ENCODE measurements at regions not wholly inside any gene's neighbourhood (a gene's known extent, or its start where the extent isn't known, plus 50 kb on each side); places are given as distances from the start of the nearest gene placed in this dataset.

GRCh38 chr15:39396979-39397615 is 183.8 kb upstream of the THBS1 start:
- Histone ChIP-seq H3K4me1 (ENCODE audit: control insufficient read depth, insufficient read depth, low read length) (no peaks in the 10 kb centered on the region), H3K27me3 (ENCODE audit: control insufficient read depth, insufficient read depth, low read length) (no peaks in the 10 kb centered on the region)

GRCh38 chr15:39397883-39398282 is 183.0 kb upstream of the THBS1 start:
- H3K27me3 ChIP-seq (ENCODE audit: control insufficient read depth, insufficient read depth, low read length) = no peaks in the 10 kb centered on the region
- H3K4me3 ChIP-seq (ENCODE audit: low read depth, low read length) = no peak overlapping the region
- no peaks in the 10 kb centered on the region for H3K4me1 ChIP-seq (ENCODE audit: control insufficient read depth, insufficient read depth, low read length)
- H3K9me3 ChIP-seq (ENCODE audit: control insufficient read depth, insufficient read depth, low read length) = no peaks in the 10 kb centered on the region
- H3K9ac ChIP-seq (ENCODE audit: low read depth, low read length) = no peak overlapping the region
- H3K36me3 ChIP-seq (ENCODE audit: control insufficient read depth, insufficient read depth, low read length) = no peaks in the 10 kb centered on the region

More at GRCh38 chr15:39396979-39397615, 183.8 kb upstream of the THBS1 start:
- no peak overlapping the region for H3K4me3 ChIP-seq (ENCODE audit: low read depth, low read length)
- H3K36me3 ChIP-seq (ENCODE audit: control insufficient read depth, insufficient read depth, low read length) = no peaks in the 10 kb centered on the region
- H3K9me3 ChIP-seq (ENCODE audit: control insufficient read depth, insufficient read depth, low read length) = no peaks in the 10 kb centered on the region
- H3K9ac ChIP-seq (ENCODE audit: low read depth, low read length) = no peak overlapping the region

- no peak overlapping the region for H3K9ac ChIP-seq (ENCODE audit: low read depth, low read length)
- H3K27me3 ChIP-seq (ENCODE audit: control insufficient read depth, insufficient read depth, low read length) = no peaks in the 10 kb centered on the region
- no peaks in the 10 kb centered on the region for H3K4me1 ChIP-seq (ENCODE audit: control insufficient read depth, insufficient read depth, low read length)
- no peaks in the 10 kb centered on the region for H3K36me3 ChIP-seq (ENCODE audit: control insufficient read depth, insufficient read depth, low read length)
- H3K4me3 ChIP-seq (ENCODE audit: low read depth, low read length) = no peak overlapping the region
- no peaks in the 10 kb centered on the region for H3K9me3 ChIP-seq (ENCODE audit: control insufficient read depth, insufficient read depth, low read length)
Observed at GRCh38 chr15:39399600-39399999, 181.3 kb upstream of the THBS1 start.

- H3K9me3 ChIP-seq (ENCODE audit: control insufficient read depth, insufficient read depth, low read length) = no peaks in the 10 kb centered on the region
Observed at GRCh38 chr15:39400002-39400401, 180.9 kb upstream of the THBS1 start.

GRCh38 chr15:39400821-39401550 is 179.9 kb upstream of the THBS1 start:
- H3K4me1 ChIP-seq (ENCODE audit: control insufficient read depth, insufficient read depth, low read length) = no peaks in the 10 kb centered on the region
- no peaks in the 10 kb centered on the region for H3K36me3 ChIP-seq (ENCODE audit: control insufficient read depth, insufficient read depth, low read length)
- H3K4me3 ChIP-seq (ENCODE audit: low read depth, low read length) = no peak overlapping the region
- H3K9me3 ChIP-seq (ENCODE audit: control insufficient read depth, insufficient read depth, low read length) = no peaks in the 10 kb centered on the region
- H3K27me3 ChIP-seq (ENCODE audit: control insufficient read depth, insufficient read depth, low read length) = no peaks in the 10 kb centered on the region
- no peak overlapping the region for H3K9ac ChIP-seq (ENCODE audit: low read depth, low read length)

More at GRCh38 chr15:39400002-39400401, 180.9 kb upstream of the THBS1 start:
- H3K4me1 ChIP-seq (ENCODE audit: control insufficient read depth, insufficient read depth, low read length) = no peaks in the 10 kb centered on the region
- H3K36me3 ChIP-seq (ENCODE audit: control insufficient read depth, insufficient read depth, low read length) = no peaks in the 10 kb centered on the region
- no peaks in the 10 kb centered on the region for H3K27me3 ChIP-seq (ENCODE audit: control insufficient read depth, insufficient read depth, low read length)
- H3K9ac ChIP-seq (ENCODE audit: low read depth, low read length) = no peak overlapping the region
- H3K4me3 ChIP-seq (ENCODE audit: low read depth, low read length) = no peak overlapping the region

DNA sequence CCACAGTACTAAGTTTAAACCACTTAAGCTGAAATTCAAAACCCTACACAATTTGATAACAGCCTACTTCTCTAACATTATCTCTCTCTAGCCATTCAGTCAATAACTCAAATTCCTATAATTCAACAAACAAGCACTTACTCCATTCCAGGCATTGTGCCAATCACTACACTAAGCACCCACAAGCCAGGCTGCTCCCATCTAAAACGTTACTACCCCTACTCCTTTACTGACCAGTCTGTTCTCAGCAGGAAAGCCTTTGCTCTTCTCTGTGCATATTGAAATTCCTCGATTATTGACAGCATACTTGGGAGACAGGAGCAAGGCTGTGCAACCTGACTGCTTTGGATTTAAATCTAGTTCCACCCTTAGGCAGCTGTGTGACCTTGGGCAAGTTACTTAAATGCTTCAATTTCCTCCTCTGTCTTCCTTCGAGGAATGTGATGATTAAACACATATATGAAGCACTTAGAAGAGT is 177.2 kb upstream of the THBS1 start:
- H3K4me3 ChIP-seq (ENCODE audit: low read depth, low read length) = no peak overlapping the region
- H3K9me3 ChIP-seq (ENCODE audit: control insufficient read depth, insufficient read depth, low read length) = no peaks in the 10 kb centered on the region
- H3K4me1 ChIP-seq (ENCODE audit: control insufficient read depth, insufficient read depth, low read length) = no peaks in the 10 kb centered on the region
- H3K36me3 ChIP-seq (ENCODE audit: control insufficient read depth, insufficient read depth, low read length) = no peaks in the 10 kb centered on the region
- no peak overlapping the region for H3K9ac ChIP-seq (ENCODE audit: low read depth, low read length)
- no peaks in the 10 kb centered on the region for H3K27me3 ChIP-seq (ENCODE audit: control insufficient read depth, insufficient read depth, low read length)

- no peaks in the 10 kb centered on the region for H3K27me3 ChIP-seq (ENCODE audit: control insufficient read depth, insufficient read depth, low read length)
- H3K4me3 ChIP-seq (ENCODE audit: low read depth, low read length) = no peak overlapping the region
- no peaks in the 10 kb centered on the region for H3K9me3 ChIP-seq (ENCODE audit: control insufficient read depth, insufficient read depth, low read length)
- no peak overlapping the region for H3K9ac ChIP-seq (ENCODE audit: low read depth, low read length)
- no peaks in the 10 kb centered on the region for H3K36me3 ChIP-seq (ENCODE audit: control insufficient read depth, insufficient read depth, low read length)
- no peaks in the 10 kb centered on the region for H3K4me1 ChIP-seq (ENCODE audit: control insufficient read depth, insufficient read depth, low read length)
Observed at GRCh38 chr15:39404767-39405181, 176.1 kb upstream of the THBS1 start.

GRCh38 chr15:39406485-39406884 is 174.4 kb upstream of the THBS1 start:
- no peaks in the 10 kb centered on the region for H3K36me3 ChIP-seq (ENCODE audit: control insufficient read depth, insufficient read depth, low read length)
- no peak overlapping the region for H3K4me3 ChIP-seq (ENCODE audit: low read depth, low read length)
- no peak overlapping the region for H3K9ac ChIP-seq (ENCODE audit: low read depth, low read length)
- no peaks in the 10 kb centered on the region for H3K27me3 ChIP-seq (ENCODE audit: control insufficient read depth, insufficient read depth, low read length)
- H3K9me3 ChIP-seq (ENCODE audit: control insufficient read depth, insufficient read depth, low read length) = no peaks in the 10 kb centered on the region
- no peaks in the 10 kb centered on the region for H3K4me1 ChIP-seq (ENCODE audit: control insufficient read depth, insufficient read depth, low read length)

- Histone ChIP-seq H3K4me1 (ENCODE audit: control insufficient read depth, insufficient read depth, low read length) (no peaks in the 10 kb centered on the region), H3K36me3 (ENCODE audit: control insufficient read depth, insufficient read depth, low read length) (no peaks in the 10 kb centered on the region), H3K9ac (ENCODE audit: low read depth, low read length) (no peak overlapping the region), H3K9me3 (ENCODE audit: control insufficient read depth, insufficient read depth, low read length) (no peaks in the 10 kb centered on the region), H3K27me3 (ENCODE audit: control insufficient read depth, insufficient read depth, low read length) (no peaks in the 10 kb centered on the region), H3K4me3 (ENCODE audit: low read depth, low read length) (no peak overlapping the region)
Observed at GRCh38 chr15:39407116-39407515, 173.8 kb upstream of the THBS1 start.

- H3K36me3 ChIP-seq (ENCODE audit: control insufficient read depth, insufficient read depth, low read length) = no peaks in the 10 kb centered on the region
- no peaks in the 10 kb centered on the region for H3K27me3 ChIP-seq (ENCODE audit: control insufficient read depth, insufficient read depth, low read length)
- H3K4me1 ChIP-seq (ENCODE audit: control insufficient read depth, insufficient read depth, low read length) = no peaks in the 10 kb centered on the region
- H3K9me3 ChIP-seq (ENCODE audit: control insufficient read depth, insufficient read depth, low read length) = no peaks in the 10 kb centered on the region
- no peak overlapping the region for H3K4me3 ChIP-seq (ENCODE audit: low read depth, low read length)
- H3K9ac ChIP-seq (ENCODE audit: low read depth, low read length) = no peak overlapping the region
Observed at GRCh38 chr15:39409876-39410530, 170.9 kb upstream of the THBS1 start.

- no peaks in the 10 kb centered on the region for H3K36me3 ChIP-seq (ENCODE audit: control insufficient read depth, insufficient read depth, low read length)
- no peaks in the 10 kb centered on the region for H3K27me3 ChIP-seq (ENCODE audit: control insufficient read depth, insufficient read depth, low read length)
- no peak overlapping the region for H3K9ac ChIP-seq (ENCODE audit: low read depth, low read length)
- no peaks in the 10 kb centered on the region for H3K9me3 ChIP-seq (ENCODE audit: control insufficient read depth, insufficient read depth, low read length)
- no peaks in the 10 kb centered on the region for H3K4me1 ChIP-seq (ENCODE audit: control insufficient read depth, insufficient read depth, low read length)
- H3K4me3 ChIP-seq (ENCODE audit: low read depth, low read length) = no peak overlapping the region
Observed at GRCh38 chr15:39411102-39411989, 169.5 kb upstream of the THBS1 start.
